ACC112 (cell line): ENCODE measurements at regions not wholly inside any gene's neighbourhood (a gene's known extent, or its start where the extent isn't known, plus 50 kb on each side); places are given as distances from the start of the nearest gene placed in this dataset.
"Not testable (repeated sequence)": the region's sequence is repeated elsewhere in the genome, so short reads cannot be mapped to it uniquely, and the experiment has no call there.

Experiments used
- H2AFZ ChIP-seq: fragments of 200-600 bp; sonication (generic); one replicate; pipeline ENCODE4 v1.6.0; 2017; ENCODE audit warnings: antibody characterized with exemption, low read length; ENCODE audit not compliant: unreplicated experiment
- H3K27ac ChIP-seq: fragments of 200-600 bp; sonication (generic); 2 replicates; pipeline ENCODE4 v1.5.1; 2014; ENCODE audit warnings: low read depth, mild to moderate bottlenecking, antibody characterized with exemption, low read length, moderate library complexity
- H3K27me3 ChIP-seq: fragments of 200-600 bp; sonication (generic); 2 replicates; pipeline ENCODE4 v1.6.1; 2014; ENCODE audit warnings: mild to moderate bottlenecking, antibody characterized with exemption, low read length, moderate library complexity, mixed read lengths; ENCODE audit not compliant: insufficient read depth
- H3K36me3 ChIP-seq: fragments of 200-600 bp; sonication (generic); 2 replicates; pipeline ENCODE4 v1.6.1; 2016; ENCODE audit warnings: mild to moderate bottlenecking, antibody characterized with exemption, low read length, moderate library complexity, mixed read lengths; ENCODE audit not compliant: insufficient read depth
- H3K4me1 ChIP-seq: fragments of 200-600 bp; sonication (generic); one replicate; pipeline ENCODE4 v1.6.1; 2016; ENCODE audit warnings: low read length, mixed read lengths; ENCODE audit not compliant: insufficient read depth, unreplicated experiment, control insufficient read depth
- H3K4me3 ChIP-seq: fragments of 200-600 bp; sonication (generic); 2 replicates; pipeline ENCODE4 v1.5.1; 2014; ENCODE audit warnings: mild to moderate bottlenecking, low read depth, low read length
- H3K79me2 ChIP-seq: fragments of 200-600 bp; sonication (generic); one replicate; pipeline ENCODE4 v1.6.0; 2016; ENCODE audit warnings: low read length; ENCODE audit not compliant: control insufficient read depth, unreplicated experiment, insufficient read depth

DNA sequence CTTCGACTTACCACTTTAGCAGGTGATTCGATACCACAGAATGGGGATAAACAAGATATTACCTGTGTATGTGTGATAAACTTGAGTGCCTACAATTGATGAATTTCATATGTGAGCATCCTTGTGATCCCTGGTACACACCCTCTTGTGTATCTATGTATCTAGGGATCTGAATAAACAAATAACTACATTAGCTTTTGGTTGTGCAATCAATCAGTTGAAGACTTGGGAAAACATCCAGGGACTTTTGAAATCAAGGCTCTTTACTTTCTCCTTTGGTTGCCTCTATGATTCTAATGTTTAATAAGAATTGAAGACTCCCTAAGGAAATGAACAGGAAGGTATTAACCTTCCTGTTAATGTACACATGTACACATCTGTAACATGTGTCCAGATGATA is 97.3 kb upstream of the DCC start:
- Histone ChIP-seq H2AFZ (no peak overlapping the region), H3K27ac (no peak overlapping the region), H3K4me3 (no peak overlapping the region), H3K4me1 (no peaks in the 10 kb centered on the region), H3K27me3 (no peaks in the 10 kb centered on the region), H3K79me2 (no peaks in the 10 kb centered on the region), H3K36me3 (no peaks in the 10 kb centered on the region)

DNA sequence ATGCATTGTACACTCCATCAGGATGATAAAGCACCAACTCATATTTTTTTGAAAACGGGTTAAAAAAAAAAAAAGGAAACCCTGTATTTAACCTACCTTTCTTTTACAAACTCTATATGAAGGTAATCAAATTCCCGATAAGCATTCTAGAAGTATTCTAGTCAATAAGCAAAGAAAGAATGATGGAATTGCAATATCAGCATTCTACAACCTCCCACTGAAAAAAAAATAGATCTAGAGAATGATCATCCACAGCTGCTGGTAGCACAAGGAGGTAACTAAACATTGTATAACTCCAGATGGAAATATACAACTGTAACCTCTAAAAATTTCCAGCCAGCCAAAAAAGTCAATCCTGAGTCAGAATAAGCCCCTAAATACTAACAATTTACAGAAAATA is 95.3 kb upstream of the DCC start:
- Histone ChIP-seq H3K4me3 (no peak overlapping the region), H3K79me2 (no peaks in the 10 kb centered on the region), H2AFZ (no peak overlapping the region), H3K27ac (no peak overlapping the region), H3K36me3 (no peaks in the 10 kb centered on the region), H3K4me1 (no peaks in the 10 kb centered on the region), H3K27me3 (no peaks in the 10 kb centered on the region)

DNA sequence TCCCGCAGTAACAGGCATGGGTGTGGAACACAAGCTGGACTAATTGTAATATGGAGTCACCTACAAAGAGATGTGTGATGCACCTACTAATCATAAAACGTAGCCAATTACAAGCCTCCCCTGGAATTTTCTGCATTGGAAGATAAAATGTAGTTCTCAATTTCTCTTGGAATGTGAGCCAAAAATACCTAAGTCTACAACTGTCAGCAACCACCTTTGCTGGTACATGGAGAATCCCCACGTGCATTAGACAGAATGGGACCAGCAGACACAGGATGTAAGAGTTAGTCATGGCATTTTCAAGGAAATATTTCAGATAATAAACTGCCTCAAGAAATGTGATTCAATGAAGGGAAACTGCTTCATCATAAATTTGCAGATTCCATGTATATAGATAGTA is 85.6 kb upstream of the DCC start:
- Histone ChIP-seq H3K27ac (no peak overlapping the region), H3K4me3 (no peak overlapping the region), H3K79me2 (no peaks in the 10 kb centered on the region), H2AFZ (no peak overlapping the region), H3K4me1 (no peaks in the 10 kb centered on the region), H3K27me3 (no peaks in the 10 kb centered on the region), H3K36me3 (no peaks in the 10 kb centered on the region)

DNA sequence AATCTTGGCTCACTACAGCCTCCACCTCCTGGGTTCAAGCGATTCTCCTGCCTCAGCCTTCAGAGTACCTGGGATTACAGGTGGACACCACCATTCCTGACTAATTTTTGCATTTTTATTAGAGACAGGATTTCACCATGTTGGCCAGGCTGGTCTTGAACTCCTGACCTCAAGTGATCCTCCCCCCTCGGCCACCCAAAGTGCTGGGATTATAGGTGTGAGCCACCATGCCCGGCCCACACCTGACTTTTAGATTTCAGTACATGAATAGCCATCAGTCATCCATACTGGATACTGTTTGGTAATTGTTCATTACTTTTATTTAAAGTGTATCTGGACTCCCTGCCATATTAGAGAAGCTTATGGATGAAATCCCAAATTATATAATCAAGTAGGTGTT is 82.6 kb upstream of the DCC start:
- not testable (repeated sequence) for H3K27ac ChIP-seq, H3K27me3 ChIP-seq, H3K36me3 ChIP-seq, H3K4me3 ChIP-seq, H3K79me2 ChIP-seq, H2AFZ ChIP-seq, H3K4me1 ChIP-seq

DNA sequence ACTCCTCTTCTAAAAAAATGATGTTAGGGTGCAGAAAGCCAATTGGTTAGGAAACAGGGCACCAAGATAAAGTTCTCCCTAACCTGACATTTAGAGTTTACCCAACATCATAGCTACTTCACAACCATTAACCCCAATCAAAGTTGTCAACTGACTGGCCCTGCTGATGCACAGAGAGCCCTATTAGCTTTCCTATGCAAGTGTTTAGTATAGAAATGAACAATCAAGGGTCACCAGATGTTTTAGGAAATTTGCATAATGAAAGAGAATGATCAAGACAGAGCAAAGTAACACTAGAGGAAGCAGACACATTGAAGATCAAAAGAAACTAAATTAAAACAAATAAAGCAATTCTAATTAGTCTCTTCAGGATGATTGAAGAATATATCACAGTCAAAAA is 64.2 kb upstream of the DCC start:
- no peak overlapping the region for H3K4me3 ChIP-seq
- H3K4me1 ChIP-seq = no peaks in the 10 kb centered on the region
- no peak overlapping the region for H3K27ac ChIP-seq
- H2AFZ ChIP-seq = no peak overlapping the region
- H3K27me3 ChIP-seq = no peaks in the 10 kb centered on the region
- H3K36me3 ChIP-seq = no peaks in the 10 kb centered on the region
- no peaks in the 10 kb centered on the region for H3K79me2 ChIP-seq

DNA sequence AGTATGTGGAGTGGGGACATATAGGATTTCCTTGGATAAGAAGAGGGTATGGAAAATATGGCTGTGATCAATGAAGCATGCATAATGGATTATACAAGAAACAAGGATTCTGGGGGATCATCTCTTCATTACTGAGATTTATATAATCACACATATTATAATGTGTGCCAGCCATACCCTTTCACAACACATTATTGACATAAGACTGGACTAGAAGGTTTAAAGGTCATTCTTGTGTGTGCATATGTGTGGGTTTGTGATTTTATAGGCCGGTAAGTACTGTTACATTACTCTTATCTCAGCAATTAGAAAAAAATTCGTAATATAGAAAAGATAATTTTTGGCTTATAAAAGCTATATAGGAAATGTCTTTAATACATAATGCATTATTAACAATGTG is 62.2 kb upstream of the DCC start:
- Histone ChIP-seq H3K27me3 (no peaks in the 10 kb centered on the region), H3K4me3 (no peak overlapping the region)

DNA sequence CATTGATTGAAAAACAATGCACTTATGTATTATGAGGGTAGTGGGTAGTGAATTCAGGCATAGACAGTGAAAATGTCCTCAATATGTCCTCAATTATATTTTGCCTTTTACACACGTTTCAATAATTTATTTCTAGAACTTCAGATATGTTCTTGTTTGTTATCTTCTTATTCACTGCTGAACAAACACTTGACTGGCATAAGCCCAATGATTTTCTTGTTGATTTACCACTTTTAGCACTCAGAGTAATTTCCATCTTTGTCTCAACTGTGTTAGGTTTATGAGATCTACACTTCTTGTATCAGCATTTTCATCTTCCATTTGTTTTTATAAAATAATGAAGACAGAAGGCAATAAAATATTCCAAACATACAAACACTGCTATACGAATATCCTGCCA is 61.8 kb upstream of the DCC start:
- Histone ChIP-seq H3K79me2 (no peaks in the 10 kb centered on the region), H3K4me1 (no peaks in the 10 kb centered on the region), H3K4me3 (no peak overlapping the region), H3K36me3 (no peaks in the 10 kb centered on the region), H2AFZ (no peak overlapping the region), H3K27me3 (no peaks in the 10 kb centered on the region), H3K27ac (no peak overlapping the region)

More for the DNA sequence above, 62.2 kb upstream of the DCC start:
- H3K27ac ChIP-seq = no peak overlapping the region
- no peaks in the 10 kb centered on the region for H3K79me2 ChIP-seq
- no peaks in the 10 kb centered on the region for H3K4me1 ChIP-seq
- H2AFZ ChIP-seq = no peak overlapping the region
- H3K36me3 ChIP-seq = no peaks in the 10 kb centered on the region

DNA sequence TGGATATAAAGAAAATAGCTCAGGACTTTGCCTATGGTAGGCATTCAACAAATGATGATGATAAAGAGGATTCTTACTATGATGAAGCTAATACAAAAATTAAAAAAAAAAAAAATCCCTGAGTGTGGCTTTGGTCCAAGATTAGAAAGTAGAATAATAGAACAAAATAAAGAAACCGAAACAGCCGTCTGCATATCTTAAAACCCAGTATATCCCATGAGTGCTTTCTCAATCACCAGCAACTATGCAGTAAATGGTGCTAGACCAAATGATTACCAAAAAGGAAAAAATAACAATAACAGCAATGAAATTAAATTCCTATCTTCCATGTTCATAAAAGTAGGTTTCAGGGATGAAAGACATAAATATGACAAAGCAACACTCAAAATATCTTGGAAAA is 59.3 kb upstream of the DCC start:
- no peaks in the 10 kb centered on the region for H3K27me3 ChIP-seq
- H3K36me3 ChIP-seq = no peaks in the 10 kb centered on the region
- H3K27ac ChIP-seq = no peak overlapping the region
- H3K4me3 ChIP-seq = no peak overlapping the region
- no peaks in the 10 kb centered on the region for H3K4me1 ChIP-seq
- no peak overlapping the region for H2AFZ ChIP-seq
- no peaks in the 10 kb centered on the region for H3K79me2 ChIP-seq

DNA sequence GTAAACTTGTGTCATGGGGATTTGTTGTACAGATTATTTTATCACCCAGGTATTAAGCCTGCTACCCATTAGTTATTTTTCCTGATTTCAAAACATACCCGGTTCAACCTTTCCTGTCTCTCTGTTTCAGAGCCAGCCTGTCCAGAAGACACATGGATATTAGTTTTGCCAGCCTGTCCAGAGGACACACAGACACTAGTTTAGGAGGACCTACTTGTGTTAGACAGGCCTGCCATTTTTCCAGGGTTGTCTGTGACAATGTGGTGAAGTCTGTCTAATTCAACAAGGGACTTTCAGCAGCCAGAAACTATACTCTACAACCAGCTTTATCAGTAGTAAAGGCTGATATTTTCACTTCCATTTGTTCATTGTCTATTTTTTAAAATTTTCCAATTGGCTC is 56.1 kb upstream of the DCC start:
- H3K4me1 ChIP-seq = no peaks in the 10 kb centered on the region
- no peaks in the 10 kb centered on the region for H3K36me3 ChIP-seq
- H3K4me3 ChIP-seq = no peak overlapping the region
- H3K79me2 ChIP-seq = no peaks in the 10 kb centered on the region
- no peak overlapping the region for H3K27ac ChIP-seq
- H3K27me3 ChIP-seq = no peaks in the 10 kb centered on the region
- no peak overlapping the region for H2AFZ ChIP-seq

DNA sequence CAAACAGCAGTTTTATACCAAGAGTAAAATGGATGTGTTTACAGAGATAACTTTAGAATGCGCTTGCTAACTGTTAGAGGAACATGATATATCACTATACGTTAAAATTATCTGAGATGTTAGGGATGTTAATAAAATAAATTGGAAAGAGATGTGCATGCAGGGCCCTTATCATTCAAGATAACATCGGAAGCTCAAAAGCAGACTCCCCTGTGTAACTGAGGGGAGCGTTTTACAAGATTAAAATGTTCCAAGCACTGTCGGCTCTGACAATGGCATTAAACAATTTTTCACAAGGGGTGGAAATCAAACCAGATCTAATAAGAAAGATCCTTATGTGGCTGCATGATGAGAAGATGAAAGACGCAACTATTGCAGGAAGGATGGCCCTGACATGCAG is 53.3 kb upstream of the DCC start:
- H3K27ac ChIP-seq = no peak overlapping the region

DNA sequence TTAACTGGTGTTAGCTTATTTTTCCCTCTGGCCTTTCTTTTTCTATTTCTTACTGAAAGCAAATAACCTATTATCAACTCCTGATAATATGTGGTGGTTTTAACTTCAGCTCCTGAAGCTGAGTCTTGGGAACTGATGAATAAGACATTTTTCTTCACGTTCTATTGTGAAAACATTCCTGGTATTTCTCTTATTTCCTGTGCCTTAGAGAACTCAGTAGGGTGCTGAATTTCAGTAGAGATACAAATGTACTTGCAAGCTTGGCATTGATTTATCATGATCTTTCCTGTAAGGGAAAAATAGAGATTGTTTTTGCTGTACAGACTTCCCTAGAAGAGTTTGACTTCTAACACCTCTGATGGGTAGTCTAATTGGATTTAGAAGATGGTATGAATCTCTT is 52.8 kb upstream of the DCC start:
- H3K4me1 ChIP-seq = no peaks in the 10 kb centered on the region
- H3K4me3 ChIP-seq = no peak overlapping the region
- no peaks in the 10 kb centered on the region for H3K36me3 ChIP-seq
- no peaks in the 10 kb centered on the region for H3K79me2 ChIP-seq
- no peak overlapping the region for H2AFZ ChIP-seq
- no peaks in the 10 kb centered on the region for H3K27me3 ChIP-seq
- H3K27ac ChIP-seq = no peak overlapping the region

More for the DNA sequence above, 53.3 kb upstream of the DCC start:
- no peak overlapping the region for H2AFZ ChIP-seq
- no peaks in the 10 kb centered on the region for H3K4me1 ChIP-seq
- no peaks in the 10 kb centered on the region for H3K27me3 ChIP-seq
- H3K36me3 ChIP-seq = no peaks in the 10 kb centered on the region
- no peaks in the 10 kb centered on the region for H3K79me2 ChIP-seq
- no peak overlapping the region for H3K4me3 ChIP-seq
